Mesendoderm (in vitro differentiated cells): ENCODE measurements at regions not wholly inside any gene's neighbourhood (a gene's known extent, or its start where the extent isn't known, plus 50 kb on each side); places are given as distances from the start of the nearest gene placed in this dataset.
A peak's percentile ranks its signal among the peaks of the same experiment; 100 is the strongest.

Experiments used
- DNase-seq: peaks from one replicate; pipeline ENCODE4 v3.0.0; 2013
- H2AK5ac ChIP-seq: 2 replicates; pipeline ENCODE4 v1.6.1; 2013; ENCODE audit warnings: low read length, inconsistent platforms
- H2BK120ac ChIP-seq: 2 replicates; pipeline ENCODE4 v1.6.1; 2013; ENCODE audit warnings: low read depth, mild to moderate bottlenecking, low read length, moderate library complexity, mixed read lengths
- H2BK15ac ChIP-seq: replicated peaks from 2 replicates; pipeline ENCODE4 v1.6.1; 2013; ENCODE audit warnings: low read depth, mild to moderate bottlenecking, moderate library complexity
- H2BK5ac ChIP-seq: 2 replicates; pipeline ENCODE4 v1.6.1; 2013; ENCODE audit warnings: low read length, inconsistent platforms
- H3K18ac ChIP-seq: 2 replicates; pipeline ENCODE4 v1.6.1; 2013; ENCODE audit warnings: mild to moderate bottlenecking, low read length, mixed read lengths
- H3K23ac ChIP-seq: one replicate; pipeline ENCODE4 v1.6.1; 2013; ENCODE audit warnings: low read length
- H3K27ac ChIP-seq: 2 replicates; pipeline ENCODE4 v1.5.1; 2013; ENCODE audit warnings: low read depth, mild to moderate bottlenecking, inconsistent platforms, low read length, moderate library complexity
- H3K27me3 ChIP-seq: 2 replicates; pipeline ENCODE4 v1.6.1; 2013; ENCODE audit warnings: low read length, control low read depth, mild to moderate bottlenecking, inconsistent platforms; ENCODE audit not compliant: insufficient read depth, poor library complexity
- H3K36me3 ChIP-seq: 2 replicates; pipeline ENCODE4 v1.6.1; 2013; ENCODE audit warnings: low read length, inconsistent platforms; ENCODE audit not compliant: control insufficient read depth, insufficient read depth
- H3K4ac ChIP-seq: one replicate; pipeline ENCODE4 v1.6.1; 2013; ENCODE audit warnings: low read depth, mild to moderate bottlenecking, low read length, moderate library complexity
- H3K4me1 ChIP-seq: 2 replicates; pipeline ENCODE4 v1.6.1; 2013; ENCODE audit warnings: low read depth, low read length, inconsistent platforms; ENCODE audit not compliant: control insufficient read depth
- H3K4me2 ChIP-seq: 2 replicates; pipeline ENCODE4 v1.6.1; 2013; ENCODE audit warnings: low read length
- H3K4me3 ChIP-seq: 2 replicates; pipeline ENCODE4 v1.5.1; 2013; ENCODE audit warnings: mild to moderate bottlenecking, low read length
- H3K56ac ChIP-seq: one replicate; pipeline ENCODE4 v1.6.1; 2013; ENCODE audit warnings: low read length
- H3K79me1 ChIP-seq: 2 replicates; pipeline ENCODE4 v1.6.1; 2013; ENCODE audit warnings: low read length, inconsistent platforms
- H3K79me2 ChIP-seq: 2 replicates; pipeline ENCODE4 v1.6.1; 2013; ENCODE audit warnings: mild to moderate bottlenecking, low read length; ENCODE audit not compliant: control insufficient read depth, insufficient read depth
- H3K9ac ChIP-seq: 2 replicates; pipeline ENCODE4 v1.6.1; 2013; ENCODE audit warnings: low read length, inconsistent platforms
- H4K5ac ChIP-seq: one replicate; pipeline ENCODE4 v1.6.1; 2013; ENCODE audit warnings: low read length
- H4K8ac ChIP-seq: one replicate; pipeline ENCODE4 v1.6.1; 2013; ENCODE audit warnings: low read depth, mild to moderate bottlenecking, control low read depth, low read length, moderate library complexity
- WGBS: extraction: QIAGEN DNeasy Blood & Tissue Kit; methylation state at CpG from one replicate; pipeline ENCODE4 v1.1.7; 2013; ENCODE audit warnings: low lambda C conversion rate, missing lambda C conversion rate; ENCODE audit not compliant: insufficient coverage; ENCODE audit errors: extremely low coverage; 5-methylcytosine and 5-hydroxymethylcytosine counted together

GRCh38 chr12:4843907-4844306, 65.8 kb upstream of the KCNA1 start:
- H4K5ac ChIP-seq: no peak overlapping the region
- no peak overlapping the region for H2AK5ac ChIP-seq
- no peak overlapping the region for H2BK15ac ChIP-seq
- H3K4me3 ChIP-seq: no peak overlapping the region
- no peak overlapping the region for H3K27ac ChIP-seq
- H3K23ac ChIP-seq: no peak overlapping the region
- no peaks in the 10 kb centered on the region for H3K27me3 ChIP-seq
- WGBS: no CpG with 5 or more reads among the region's 4 CpGs
- H3K4ac ChIP-seq: no peak overlapping the region
- H3K79me2 ChIP-seq: no peaks in the 10 kb centered on the region
- no peak overlapping the region for H3K9ac ChIP-seq
- DNase-seq: no peak
- H3K4me1 ChIP-seq: no peaks in the 10 kb centered on the region
- no peak overlapping the region for H2BK5ac ChIP-seq
- no peaks in the 10 kb centered on the region for H3K79me1 ChIP-seq
- H4K8ac ChIP-seq: no peak overlapping the region
- H3K36me3 ChIP-seq: no peaks in the 10 kb centered on the region
- H3K56ac ChIP-seq: no peak overlapping the region
- H3K18ac ChIP-seq: no peak overlapping the region
- no peak overlapping the region for H2BK120ac ChIP-seq
- H3K4me2 ChIP-seq: no peak overlapping the region

GRCh38 chr12:4847713-4848112, 62.0 kb upstream of the KCNA1 start:
- no peak overlapping the region for H3K4ac ChIP-seq
- H2AK5ac ChIP-seq: no peak overlapping the region
- no peak overlapping the region for H3K27ac ChIP-seq
- H3K79me1 ChIP-seq: no peaks in the 10 kb centered on the region
- no peak for DNase-seq
- no peak overlapping the region for H3K9ac ChIP-seq
- no peak overlapping the region for H2BK120ac ChIP-seq
- no peak overlapping the region for H2BK15ac ChIP-seq
- no peaks in the 10 kb centered on the region for H3K27me3 ChIP-seq
- H2BK5ac ChIP-seq: no peak overlapping the region
- H3K4me2 ChIP-seq: no peak overlapping the region
- no peaks in the 10 kb centered on the region for H3K4me1 ChIP-seq
- H3K79me2 ChIP-seq: no peaks in the 10 kb centered on the region
- no peak overlapping the region for H3K23ac ChIP-seq
- H4K5ac ChIP-seq: no peak overlapping the region
- H3K36me3 ChIP-seq: no peaks in the 10 kb centered on the region
- no peak overlapping the region for H3K56ac ChIP-seq
- H4K8ac ChIP-seq: no peak overlapping the region
- H3K18ac ChIP-seq: no peak overlapping the region
- H3K4me3 ChIP-seq: no peak overlapping the region

- Histone ChIP-seq H2BK120ac (no peak overlapping the region), H3K23ac (no peak overlapping the region), H3K27ac (no peak overlapping the region), H3K56ac (no peak overlapping the region), H4K8ac (no peak overlapping the region), H3K4me1 (no peaks in the 10 kb centered on the region), H3K36me3 (no peaks in the 10 kb centered on the region), H3K4me3 (no peak overlapping the region), H2BK15ac (no peak overlapping the region), H3K18ac (no peak overlapping the region), H2BK5ac (no peak overlapping the region), H3K4ac (no peak overlapping the region), H3K79me1 (no peaks in the 10 kb centered on the region), H3K4me2 (no peak overlapping the region), H2AK5ac (no peak overlapping the region), H3K9ac (no peak overlapping the region), H4K5ac (no peak overlapping the region), H3K79me2 (no peaks in the 10 kb centered on the region), H3K27me3 (no peaks in the 10 kb centered on the region)
- no CpG with 5 or more reads among the region's 5 CpGs for WGBS
- peak; percentile 47 for DNase-seq
These were observed 60.6 kb upstream of the KCNA1 start for GRCh38 chr12:4849115-4849541.

DNA sequence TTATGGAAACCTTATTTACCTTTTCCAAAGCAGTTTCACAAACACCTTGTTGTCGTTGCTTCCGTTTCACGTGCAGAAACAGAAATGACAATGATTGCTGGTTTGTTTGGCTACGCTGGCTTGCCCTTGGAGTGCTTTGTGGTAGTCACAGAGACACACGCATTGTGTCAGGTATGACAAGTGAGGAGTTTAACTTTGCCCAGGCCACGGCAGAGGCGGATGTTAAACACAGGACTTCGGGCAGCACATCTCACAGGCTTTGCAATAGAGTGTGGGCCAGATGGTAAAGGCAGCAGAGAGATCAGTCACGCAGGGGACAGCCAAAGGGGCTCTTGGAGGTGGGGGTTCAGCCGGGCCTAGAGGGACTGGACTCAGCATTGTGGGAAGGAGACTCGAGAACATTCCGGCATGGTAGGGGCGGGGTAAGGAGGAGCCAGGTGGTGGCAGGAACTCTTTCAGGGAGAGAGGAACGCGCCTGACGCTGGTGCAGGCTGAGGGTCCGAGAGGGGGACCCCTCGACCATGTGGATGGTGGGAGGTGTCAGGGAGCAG, 59.8 kb upstream of the KCNA1 start:
- Histone ChIP-seq H4K5ac (no peak overlapping the region), H3K56ac (peak overlapping the region; percentile 10), H3K27ac (no peak overlapping the region), H3K9ac (no peak overlapping the region), H3K4me3 (no peak overlapping the region), H2BK5ac (no peak overlapping the region), H3K4ac (no peak overlapping the region), H4K8ac (no peak overlapping the region), H3K4me1 (no peaks in the 10 kb centered on the region), H3K18ac (no peak overlapping the region), H3K79me1 (no peaks in the 10 kb centered on the region), H3K23ac (no peak overlapping the region), H3K27me3 (no peaks in the 10 kb centered on the region), H2BK120ac (no peak overlapping the region), H3K79me2 (no peaks in the 10 kb centered on the region), H2AK5ac (no peak overlapping the region), H3K4me2 (no peak overlapping the region), H2BK15ac (no peak overlapping the region), H3K36me3 (no peaks in the 10 kb centered on the region)
- no CpG with 5 or more reads among the region's 18 CpGs for WGBS
- DNase-seq: no peak

DNA sequence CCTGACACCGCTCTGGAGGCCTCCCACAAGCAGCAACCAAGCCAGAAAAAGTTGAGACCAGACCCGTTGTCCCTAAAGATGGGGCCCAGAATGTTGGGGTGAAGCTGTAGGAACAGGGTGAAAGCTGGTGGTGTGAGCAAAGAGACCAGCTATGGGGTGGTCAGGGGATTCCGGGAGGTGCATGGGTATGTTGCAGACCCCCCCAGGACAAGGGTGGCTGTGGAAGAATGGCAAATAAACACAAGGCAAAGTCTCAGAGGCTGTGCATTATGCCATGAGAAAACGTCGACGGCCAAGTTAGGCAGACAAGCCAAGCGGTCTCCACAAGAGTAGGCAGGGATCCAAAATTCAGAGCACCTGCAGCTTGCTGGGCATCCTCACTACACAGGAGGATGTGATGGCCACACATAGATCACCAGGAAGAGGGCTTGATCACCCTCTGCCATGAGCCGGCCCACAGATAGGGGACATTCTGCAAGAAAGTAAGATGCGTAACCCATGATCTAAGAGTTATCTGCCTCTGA, 58.8 kb upstream of the KCNA1 start:
- H2BK120ac ChIP-seq: no peak overlapping the region
- no peak overlapping the region for H3K23ac ChIP-seq
- no peak overlapping the region for H3K4ac ChIP-seq
- no peaks in the 10 kb centered on the region for H3K27me3 ChIP-seq
- no peak overlapping the region for H4K8ac ChIP-seq
- no CpG with 5 or more reads among the region's 9 CpGs for WGBS
- no peaks in the 10 kb centered on the region for H3K4me1 ChIP-seq
- DNase-seq: no peak
- H3K4me2 ChIP-seq: no peak overlapping the region
- no peak overlapping the region for H2AK5ac ChIP-seq
- no peak overlapping the region for H4K5ac ChIP-seq
- no peak overlapping the region for H3K27ac ChIP-seq
- H3K18ac ChIP-seq: no peak overlapping the region
- H3K79me2 ChIP-seq: no peaks in the 10 kb centered on the region
- H2BK5ac ChIP-seq: no peak overlapping the region
- no peak overlapping the region for H3K56ac ChIP-seq
- no peak overlapping the region for H3K9ac ChIP-seq
- no peaks in the 10 kb centered on the region for H3K36me3 ChIP-seq
- H3K79me1 ChIP-seq: no peaks in the 10 kb centered on the region
- no peak overlapping the region for H2BK15ac ChIP-seq
- H3K4me3 ChIP-seq: no peak overlapping the region

DNA sequence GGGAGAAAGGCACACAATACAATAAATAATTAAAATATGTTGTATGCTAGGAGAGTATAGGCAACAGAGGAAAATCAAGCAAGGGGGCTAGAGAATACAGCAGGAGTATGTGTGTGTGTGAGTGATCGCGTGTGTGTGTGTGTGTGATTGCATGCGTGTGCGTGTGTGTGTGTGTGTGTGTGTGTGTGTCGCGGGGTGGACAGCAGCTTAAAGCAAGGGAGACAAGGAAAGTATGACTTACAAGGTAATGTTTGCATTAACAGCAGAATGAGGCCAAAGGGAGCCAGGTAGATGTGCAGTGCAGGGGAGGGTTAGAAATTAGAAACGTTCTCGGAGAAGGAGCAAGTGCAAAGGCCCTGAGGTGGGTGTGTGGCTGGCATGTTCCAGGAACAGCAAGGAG, 57.4 kb upstream of the KCNA1 start:
- Histone ChIP-seq H2BK15ac (no peak overlapping the region), H2BK5ac (no peak overlapping the region), H3K4me2 (no peak overlapping the region), H4K5ac (no peak overlapping the region), H3K4me1 (no peaks in the 10 kb centered on the region), H3K79me2 (no peaks in the 10 kb centered on the region), H3K4me3 (no peak overlapping the region), H3K79me1 (no peaks in the 10 kb centered on the region), H3K56ac (no peak overlapping the region), H3K27ac (no peak overlapping the region), H3K23ac (no peak overlapping the region), H3K27me3 (no peaks in the 10 kb centered on the region), H3K18ac (no peak overlapping the region), H3K36me3 (no peaks in the 10 kb centered on the region), H4K8ac (no peak overlapping the region), H3K9ac (no peak overlapping the region), H3K4ac (no peak overlapping the region), H2AK5ac (no peak overlapping the region), H2BK120ac (no peak overlapping the region)
- no peak for DNase-seq
- WGBS: no CpG with 5 or more reads among the region's 8 CpGs
